ENCODE measurements at regions not wholly inside any gene's neighbourhood (a gene's known extent, or its start where the extent isn't known, plus 50 kb on each side); places are given as distances from the start of the nearest gene placed in this dataset.

DNA sequence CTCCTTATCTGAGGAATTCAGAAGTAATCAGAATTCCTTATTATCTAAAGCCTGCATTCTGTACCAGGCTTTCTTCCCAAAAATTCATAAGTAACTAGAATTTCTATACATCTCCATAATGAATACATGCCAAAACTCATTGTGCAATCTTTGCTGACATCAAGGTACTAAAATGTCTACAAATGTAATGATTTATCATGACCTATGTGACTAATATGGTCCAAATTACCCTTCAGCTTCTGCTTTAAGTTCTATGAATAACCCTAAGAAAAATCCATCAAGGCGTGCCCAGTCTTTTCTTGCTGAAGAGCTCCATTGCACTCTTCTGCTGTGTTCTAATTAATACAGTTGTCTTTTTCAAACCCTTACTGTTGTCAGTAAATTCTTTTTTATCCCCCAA is 58.5 kb upstream of the SLITRK1 start:
- TF ChIP-seq, protein P1, sequence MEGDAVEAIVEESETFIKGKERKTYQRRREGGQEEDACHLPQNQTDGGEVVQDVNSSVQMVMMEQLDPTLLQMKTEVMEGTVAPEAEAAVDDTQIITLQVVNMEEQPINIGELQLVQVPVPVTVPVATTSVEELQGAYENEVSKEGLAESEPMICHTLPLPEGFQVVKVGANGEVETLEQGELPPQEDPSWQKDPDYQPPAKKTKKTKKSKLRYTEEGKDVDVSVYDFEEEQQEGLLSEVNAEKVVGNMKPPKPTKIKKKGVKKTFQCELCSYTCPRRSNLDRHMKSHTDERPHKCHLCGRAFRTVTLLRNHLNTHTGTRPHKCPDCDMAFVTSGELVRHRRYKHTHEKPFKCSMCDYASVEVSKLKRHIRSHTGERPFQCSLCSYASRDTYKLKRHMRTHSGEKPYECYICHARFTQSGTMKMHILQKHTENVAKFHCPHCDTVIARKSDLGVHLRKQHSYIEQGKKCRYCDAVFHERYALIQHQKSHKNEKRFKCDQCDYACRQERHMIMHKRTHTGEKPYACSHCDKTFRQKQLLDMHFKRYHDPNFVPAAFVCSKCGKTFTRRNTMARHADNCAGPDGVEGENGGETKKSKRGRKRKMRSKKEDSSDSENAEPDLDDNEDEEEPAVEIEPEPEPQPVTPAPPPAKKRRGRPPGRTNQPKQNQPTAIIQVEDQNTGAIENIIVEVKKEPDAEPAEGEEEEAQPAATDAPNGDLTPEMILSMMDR (conservative IDR thresholded peaks at IDR 0.05), result no peak
- no peak for TF ChIP-seq EZH2 (IDR thresholded peaks at IDR 0.05; ENCODE audit: low read depth)
- Histone ChIP-seq H3F3A (ENCODE audit: insufficient read depth, low read depth) (no peaks in the 10 kb centered on the region), H3K36me3 (ENCODE audit: low read depth) (no peaks in the 10 kb centered on the region), H3K27me3 (ENCODE audit: insufficient read depth, low read depth) (no peaks in the 10 kb centered on the region), H4K20me1 (ENCODE audit: insufficient read depth) (no peaks in the 10 kb centered on the region), H3K27ac (no peak overlapping the region), H3K9me2 (ENCODE audit: insufficient read depth) (no peaks in the 10 kb centered on the region), H3K9me3 (ENCODE audit: insufficient read depth, low read depth) (no peaks in the 10 kb centered on the region), H3K4me1 (replicated peaks; ENCODE audit: insufficient read depth) (no peaks in the 10 kb centered on the region), H3K79me2 (ENCODE audit: low read depth) (no peaks in the 10 kb centered on the region), H3K4me2 (no peak overlapping the region), H3K4me3 (no peak overlapping the region), H2AFZ (no peak overlapping the region)
- intact Hi-C loops (cut with micrococcal nuclease; ENCODE audit: unreplicated experiment), result no loop called here
- CTCF ChIA-PET, result no interaction called here
- no TSS peak for BruUV-seq (replicated peaks)
- POLR2A ChIA-PET (ENCODE audit: unreplicated experiment), result no interaction called here
- no peak for DNase-seq

DNA sequence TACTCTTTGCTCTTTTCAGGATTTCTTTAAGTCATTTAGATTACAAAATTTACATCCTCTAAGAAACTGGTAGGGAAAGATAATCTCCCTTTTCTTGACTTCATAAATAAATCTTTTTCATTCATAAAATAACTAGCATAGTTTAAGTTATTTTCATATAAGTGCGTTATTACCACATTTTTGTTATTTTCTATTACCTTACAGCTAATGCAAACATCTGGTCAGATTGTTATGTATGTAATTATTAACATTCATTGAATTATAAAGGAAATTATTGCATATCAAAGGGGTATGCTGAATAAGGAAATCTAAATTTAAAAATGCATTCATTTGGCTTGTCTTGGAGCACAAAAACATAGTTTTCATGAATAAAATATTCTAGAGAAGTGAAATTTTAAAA is 55.3 kb upstream of the SLITRK1 start:
- POLR2A ChIA-PET (ENCODE audit: unreplicated experiment), result no interaction called here
- intact Hi-C loops (cut with micrococcal nuclease; ENCODE audit: unreplicated experiment), result no loop called here
- Histone ChIP-seq H3F3A (ENCODE audit: insufficient read depth, low read depth) (no peaks in the 10 kb centered on the region), H3K79me2 (ENCODE audit: low read depth) (no peaks in the 10 kb centered on the region), H3K36me3 (ENCODE audit: low read depth) (no peaks in the 10 kb centered on the region), H3K9me3 (ENCODE audit: insufficient read depth, low read depth) (no peaks in the 10 kb centered on the region), H3K27ac (no peak overlapping the region), H3K27me3 (ENCODE audit: insufficient read depth, low read depth) (no peaks in the 10 kb centered on the region), H2AFZ (no peak overlapping the region), H3K4me2 (no peak overlapping the region), H3K4me1 (replicated peaks; ENCODE audit: insufficient read depth) (no peaks in the 10 kb centered on the region), H3K4me3 (no peak overlapping the region), H4K20me1 (ENCODE audit: insufficient read depth) (no peaks in the 10 kb centered on the region), H3K9me2 (ENCODE audit: insufficient read depth) (no peaks in the 10 kb centered on the region)
- TF ChIP-seq, protein P1 (conservative IDR thresholded peaks at IDR 0.05), result no peak
- TF ChIP-seq EZH2 (IDR thresholded peaks at IDR 0.05; ENCODE audit: low read depth), result no peak
- CTCF ChIA-PET, result no interaction called here
- no TSS peak for BruUV-seq (replicated peaks)
- no peak for DNase-seq

DNA sequence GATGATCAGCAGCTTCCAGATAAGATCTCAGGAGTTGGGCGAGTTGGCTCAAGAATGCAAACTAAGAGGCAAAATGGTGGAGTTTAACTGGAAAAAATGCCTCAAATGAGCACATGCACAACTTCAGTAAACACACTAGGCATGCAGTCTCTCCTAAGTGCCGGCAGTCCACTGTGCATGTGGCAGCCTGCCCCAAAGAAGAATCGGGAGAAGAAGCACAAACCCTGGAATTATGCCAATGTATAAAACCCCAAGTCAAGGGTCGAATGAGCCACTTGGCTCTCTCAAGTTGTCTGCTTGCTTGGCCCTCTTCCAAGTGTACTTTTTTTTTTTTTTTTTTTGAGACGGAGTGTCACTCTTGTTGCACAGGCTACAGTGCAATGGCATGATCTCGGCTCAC is 53.3 kb upstream of the SLITRK1 start:
- no peaks in the 10 kb centered on the region for H3K36me3 ChIP-seq (ENCODE audit: low read depth)
- DNase-seq, result no peak
- intact Hi-C loops (cut with micrococcal nuclease; ENCODE audit: unreplicated experiment), result no loop called here
- POLR2A ChIA-PET (ENCODE audit: unreplicated experiment), result no interaction called here
- H3F3A ChIP-seq (ENCODE audit: insufficient read depth, low read depth), result no peaks in the 10 kb centered on the region
- no peak overlapping the region for H3K27ac ChIP-seq
- no peaks in the 10 kb centered on the region for H3K9me2 ChIP-seq (ENCODE audit: insufficient read depth)
- no peak overlapping the region for H3K4me2 ChIP-seq
- TF ChIP-seq, protein P1 (conservative IDR thresholded peaks at IDR 0.05), result no peak
- no peak for TF ChIP-seq EZH2 (IDR thresholded peaks at IDR 0.05; ENCODE audit: low read depth)
- CTCF ChIA-PET, result no interaction called here
- no peak overlapping the region for H2AFZ ChIP-seq
- no peaks in the 10 kb centered on the region for H3K79me2 ChIP-seq (ENCODE audit: low read depth)
- no peak overlapping the region for H3K4me3 ChIP-seq
- H3K27me3 ChIP-seq (ENCODE audit: insufficient read depth, low read depth), result no peaks in the 10 kb centered on the region
- BruUV-seq (replicated peaks), result no TSS peak
- H3K9me3 ChIP-seq (ENCODE audit: insufficient read depth, low read depth), result no peaks in the 10 kb centered on the region
- no peaks in the 10 kb centered on the region for H4K20me1 ChIP-seq (ENCODE audit: insufficient read depth)
- no peaks in the 10 kb centered on the region for H3K4me1 ChIP-seq (replicated peaks; ENCODE audit: insufficient read depth)

Measured in PC-9 (cell line).